Testis (tissue), 2 donors: ENCODE measurements at regions not wholly inside any gene's neighbourhood (a gene's known extent, or its start where the extent isn't known, plus 50 kb on each side); places are given as distances from the start of the nearest gene placed in this dataset.

Source experiments
- DNase-seq: peaks from one replicate; pipeline ENCODE4 v3.0.0-alpha.2; 2019
- H3K27ac ChIP-seq, 2 donors: fragments of 200-600 bp; sonication (generic); one replicate each; pipeline ENCODE4 v1.5.1; 2019
- H3K27me3 ChIP-seq: fragments of 200-600 bp; sonication (generic); one replicate; pipeline ENCODE4 v1.5.1; 2019
- H3K36me3 ChIP-seq: fragments of 200-600 bp; sonication (generic); one replicate; pipeline ENCODE4 v1.5.1; 2017; ENCODE audit warnings: low read depth; ENCODE audit errors: missing control alignments
- H3K4me1 ChIP-seq: fragments of 200-600 bp; sonication (generic); one replicate; pipeline ENCODE4 v1.5.1; 2019
- H3K4me3 ChIP-seq, 2 donors: fragments of 200-600 bp; sonication (generic); one replicate each; pipeline ENCODE4 v1.5.1; 2017 to 2019
- H3K9me3 ChIP-seq: fragments of 200-600 bp; sonication (generic); one replicate; pipeline ENCODE4 v1.5.1; 2017
- CTCF ChIP-seq, 3 experiments: fragments of 450-650 bp in 2 of 3; fragments of 200-600 bp in 1 of 3; sonication (generic) in 1 of 3; IDR thresholded peaks; one replicate each; pipeline ENCODE4 v1.5.1; 2016 to 2019; ENCODE audit warnings: antibody characterized with exemption in 3 of 3, mild to moderate bottlenecking in 2 of 3, moderate library complexity in 1 of 3
- POLR2A ChIP-seq: fragments of 450-650 bp; IDR thresholded peaks from one replicate; pipeline ENCODE4 v1.6.1; 2017; ENCODE audit warnings: antibody characterized with exemption, mild to moderate bottlenecking, moderate library complexity
- WGBS, 2 donors: methylation state at CpG; one replicate each; pipeline ENCODE4 v1.1.5; 2018; 5-methylcytosine and 5-hydroxymethylcytosine counted together
- intact Hi-C: fragments of 100-400 bp; cut with DNase I; formaldehyde crosslinking; loops from one replicate; pipeline ENCODE4 v1.15.1; 2023; ENCODE audit warnings: low total_unique reads

DNA sequence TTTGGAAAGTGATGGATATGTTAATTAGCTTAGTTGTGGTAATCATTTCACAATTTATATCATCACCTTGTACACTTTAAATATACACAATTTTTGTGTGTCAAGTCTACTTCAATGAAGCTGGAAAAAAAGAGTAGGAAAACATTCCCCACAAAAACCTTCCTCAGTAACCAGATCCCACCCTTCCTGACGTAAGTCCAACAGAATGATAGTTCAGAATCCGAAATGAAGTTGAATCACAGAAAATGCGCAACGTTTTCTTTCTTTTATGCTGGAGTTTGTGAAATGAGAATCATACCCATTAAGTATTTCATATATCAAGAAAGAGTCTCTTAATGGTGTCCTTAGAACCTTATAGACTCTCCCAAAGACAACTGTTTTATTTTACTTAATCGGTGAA lies 292.9 kb downstream of the USP46 start:
- Histone ChIP-seq H3K4me1 (no peaks in the 10 kb centered on the region), H3K36me3 (no peaks in the 10 kb centered on the region), H3K4me3 (no peak overlapping the region), H3K27ac (no peak overlapping the region), H3K9me3 (no peaks in the 10 kb centered on the region), H3K27me3 (no peaks in the 10 kb centered on the region)
- DNase-seq, result no peak
- no peak for TF ChIP-seq CTCF (IDR thresholded peaks at IDR 0.05)
- no peak for TF ChIP-seq POLR2A
- intact Hi-C loops, result no loop called here
- WGBS, 2 donors, result 94 to 95% methylated on average over 5 of the region's 5 CpGs

- WGBS, 2 donors, result 61 to 76% methylated on average over 4 of the region's 4 CpGs
- Histone ChIP-seq H3K9me3 (no peaks in the 10 kb centered on the region), H3K36me3 (no peaks in the 10 kb centered on the region), H3K27me3 (no peaks in the 10 kb centered on the region), H3K4me1 (no peaks in the 10 kb centered on the region), H3K4me3 (no peak overlapping the region), H3K27ac (no peak overlapping the region)
- TF ChIP-seq POLR2A (no peak), CTCF (IDR thresholded peaks at IDR 0.05) (no peak)
- intact Hi-C loops, result no loop called here
- DNase-seq, result no peak
These were observed 292.5 kb downstream of the USP46 start for GRCh38 chr4:52366621-52367020.

GRCh38 chr4:52367282-52367830 lies 291.7 kb downstream of the USP46 start:
- WGBS, 2 donors, result 69 to 75% methylated on average over 2 of the region's 2 CpGs
- TF ChIP-seq POLR2A (no peak), CTCF (IDR thresholded peaks at IDR 0.05) (no peak)
- H3K27me3 ChIP-seq, result no peaks in the 10 kb centered on the region
- no peak overlapping the region for H3K27ac ChIP-seq
- H3K36me3 ChIP-seq, result no peaks in the 10 kb centered on the region
- no peak for DNase-seq
- no peaks in the 10 kb centered on the region for H3K4me1 ChIP-seq
- no peaks in the 10 kb centered on the region for H3K9me3 ChIP-seq
- no peak overlapping the region for H3K4me3 ChIP-seq
- intact Hi-C loops, result no loop called here

DNA sequence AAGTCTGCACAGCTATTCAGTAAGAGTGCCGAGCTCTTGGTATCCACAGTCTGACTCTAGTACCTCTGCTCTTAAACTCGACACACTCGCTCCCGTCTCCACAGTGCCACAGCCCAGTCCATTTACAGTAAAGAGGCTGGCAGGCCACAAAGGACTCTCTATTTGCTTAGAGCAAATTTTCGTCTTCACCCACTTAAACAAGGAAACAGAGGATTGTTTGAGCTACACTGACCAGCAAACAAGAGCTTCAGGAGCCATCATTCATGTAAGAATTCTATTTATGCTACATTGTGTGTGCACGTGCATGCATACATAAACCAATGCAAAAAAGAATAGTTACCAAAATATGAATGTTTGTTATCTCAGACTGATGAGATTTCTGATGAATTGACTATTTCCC lies 290.2 kb downstream of the USP46 start:
- no peak for TF ChIP-seq POLR2A
- no peak for TF ChIP-seq CTCF (IDR thresholded peaks at IDR 0.05)
- intact Hi-C loops, result no loop called here
- no peak for DNase-seq
- Histone ChIP-seq H3K36me3 (no peaks in the 10 kb centered on the region), H3K4me1 (no peaks in the 10 kb centered on the region), H3K27me3 (no peaks in the 10 kb centered on the region), H3K4me3 (no peak overlapping the region), H3K9me3 (no peaks in the 10 kb centered on the region), H3K27ac (no peak overlapping the region)
- 93% methylated on average over 6 of the region's 6 CpGs for WGBS, 2 donors

DNA sequence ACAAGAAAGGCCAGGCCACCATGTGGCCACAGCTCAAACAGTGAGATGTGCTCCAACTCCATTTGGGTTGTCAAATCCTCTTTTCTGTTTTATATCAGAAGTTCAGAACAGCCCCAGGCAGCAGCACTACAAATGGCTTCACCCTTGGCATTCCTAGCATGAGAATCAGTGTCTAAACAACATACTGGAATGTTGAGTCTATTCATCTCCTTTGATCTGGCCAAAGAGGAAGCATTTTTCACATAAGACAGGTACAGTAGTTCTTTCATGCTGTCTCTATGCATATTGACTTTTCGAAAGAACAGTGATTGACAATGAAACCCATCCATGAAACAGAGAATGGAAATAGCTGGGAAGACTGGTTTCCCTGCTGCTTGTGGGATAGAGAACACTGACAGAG lies 289.5 kb downstream of the USP46 start:
- TF ChIP-seq POLR2A, result no peak
- no peak for TF ChIP-seq CTCF (IDR thresholded peaks at IDR 0.05)
- H3K9me3 ChIP-seq, result no peaks in the 10 kb centered on the region
- H3K27me3 ChIP-seq, result no peaks in the 10 kb centered on the region
- H3K4me3 ChIP-seq, result no peak overlapping the region
- H3K27ac ChIP-seq, result no peak overlapping the region
- intact Hi-C loops, result loop anchor here (10.0 kb wide), 1 partner anchor 615 kb away; no protein-coding TSS in a partner anchor
- H3K36me3 ChIP-seq, result no peaks in the 10 kb centered on the region
- H3K4me1 ChIP-seq, result no peaks in the 10 kb centered on the region
- 86 to 92% methylated on average over 1 of the region's 1 CpG for WGBS, 2 donors
- no peak for DNase-seq
